ENCODE measurements at regions not wholly inside any gene's neighbourhood (a gene's known extent, or its start where the extent isn't known, plus 50 kb on each side); places are given as distances from the start of the nearest gene placed in this dataset.
"Not testable (repeated sequence)": the region's sequence is repeated elsewhere in the genome, so short reads cannot be mapped to it uniquely, and the experiment has no call there.

GRCh38 chr1:74937176-74937575 lies 197.0 kb upstream of the LHX8 start:
- no peak for DNase-seq (ENCODE audit: insufficient read length, low spot score)
- FAIRE-seq = no peak
- TF ChIP-seq CTCF (IDR thresholded peaks at IDR 0.05; ENCODE audit: insufficient read depth, missing control alignments) = no peak

GRCh38 chr1:74943046-74943445 lies 191.1 kb upstream of the LHX8 start:
- no peak for TF ChIP-seq CTCF (IDR thresholded peaks at IDR 0.05; ENCODE audit: insufficient read depth, missing control alignments)
- DNase-seq (ENCODE audit: insufficient read length, low spot score) = no peak
- FAIRE-seq = no peak

GRCh38 chr1:74946388-74946787 lies 187.8 kb upstream of the LHX8 start:
- TF ChIP-seq CTCF (IDR thresholded peaks at IDR 0.05; ENCODE audit: insufficient read depth, missing control alignments) = no peak
- DNase-seq (ENCODE audit: insufficient read length, low spot score) (no peak), FAIRE-seq (peak; percentile 92)

DNA sequence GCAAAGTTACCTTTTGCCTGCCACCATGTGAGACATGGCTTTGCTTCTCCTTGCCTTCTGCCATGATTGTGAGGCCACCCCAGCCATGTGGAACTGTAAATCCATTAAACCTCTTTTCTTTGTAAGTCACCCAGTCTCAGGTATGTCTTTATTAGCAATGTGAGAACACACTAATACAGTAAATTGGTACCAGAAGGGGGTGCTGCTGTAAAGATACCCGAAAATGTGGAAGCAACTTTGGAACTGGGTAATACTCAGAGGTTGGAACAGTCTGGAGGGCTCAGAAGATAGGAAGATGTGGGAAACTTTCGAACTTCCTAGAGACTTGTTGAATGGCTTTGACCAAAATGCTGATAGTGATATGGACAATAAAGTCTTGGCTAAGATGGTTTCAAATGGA lies 184.8 kb upstream of the LHX8 start:
- FAIRE-seq = not testable (repeated sequence)

GRCh38 chr1:74951981-74952380 lies 182.2 kb upstream of the LHX8 start:
- not testable (repeated sequence) for DNase-seq (ENCODE audit: insufficient read length, low spot score); FAIRE-seq

More for the DNA sequence above, 184.8 kb upstream of the LHX8 start:
- DNase-seq (ENCODE audit: insufficient read length, low spot score) = not testable (repeated sequence)

DNA sequence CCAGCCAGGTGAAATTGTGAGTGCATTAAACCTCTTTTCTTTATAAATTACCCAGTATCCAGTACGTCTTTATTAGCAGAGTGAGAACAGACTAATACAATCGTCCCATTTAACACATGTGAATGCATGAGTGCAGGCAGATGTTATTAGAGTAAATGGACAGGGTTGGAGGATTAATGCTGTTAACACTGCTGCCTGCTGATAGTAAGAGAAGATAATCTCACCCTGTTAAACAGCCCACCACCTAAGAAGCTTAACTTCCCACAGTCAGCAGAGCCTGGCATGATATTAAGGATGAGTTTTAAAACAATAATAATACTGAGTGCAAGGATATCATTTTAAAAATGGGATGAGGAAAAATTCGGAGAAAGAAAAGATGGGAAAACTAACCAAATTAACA lies 181.4 kb upstream of the LHX8 start:
- DNase-seq (ENCODE audit: insufficient read length, low spot score) (peak; percentile 63), FAIRE-seq (peak; percentile 97)
- no peak for TF ChIP-seq CTCF (IDR thresholded peaks at IDR 0.05; ENCODE audit: insufficient read depth, missing control alignments)

DNA sequence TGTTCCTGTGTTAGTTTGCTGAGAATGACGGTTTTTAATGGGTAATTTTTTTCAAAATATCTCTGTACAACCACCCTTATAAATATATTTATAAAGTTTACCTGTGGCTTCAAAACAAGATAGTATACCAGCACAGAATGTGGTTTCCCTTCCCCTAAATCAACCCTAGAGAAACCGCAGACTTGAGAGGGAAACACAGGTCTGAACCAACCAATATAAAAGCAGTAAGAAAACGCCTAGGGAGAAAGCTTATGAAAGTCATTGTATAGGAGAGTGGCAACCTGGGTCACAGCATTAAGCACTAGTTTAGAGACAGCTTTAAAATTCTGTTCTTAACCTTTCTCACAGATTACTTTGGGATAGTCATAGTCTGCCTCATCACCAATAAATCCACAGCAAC lies 180.6 kb upstream of the LHX8 start:
- DNase-seq (ENCODE audit: insufficient read length, low spot score) (no peak), FAIRE-seq (no peak)
- no peak for TF ChIP-seq CTCF (IDR thresholded peaks at IDR 0.05; ENCODE audit: insufficient read depth, missing control alignments)

DNA sequence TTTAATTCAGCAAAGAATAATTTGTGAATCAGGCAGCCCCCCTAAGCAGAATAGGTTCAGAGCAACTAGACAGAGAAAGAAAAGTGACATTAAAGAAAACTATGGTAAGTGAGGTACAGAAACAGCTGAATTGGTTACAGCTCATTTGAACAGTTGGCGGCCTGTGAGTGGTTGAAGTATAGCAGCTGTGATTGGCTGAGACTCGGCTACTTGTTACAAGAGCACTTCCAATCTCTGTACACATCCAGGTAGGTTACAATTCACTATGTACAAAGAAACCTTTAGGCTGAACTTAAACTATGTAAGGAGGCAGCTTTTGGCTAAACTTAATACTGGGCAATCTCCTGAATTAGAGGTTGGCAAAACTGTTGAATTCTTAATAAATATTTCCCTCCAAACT lies 171.1 kb upstream of the LHX8 start:
- no peak for FAIRE-seq
- DNase-seq (ENCODE audit: insufficient read length, low spot score) = no peak
- no peak for TF ChIP-seq CTCF (IDR thresholded peaks at IDR 0.05; ENCODE audit: insufficient read depth, missing control alignments)
